ENCODE measurements at regions not wholly inside any gene's neighbourhood (a gene's known extent, or its start where the extent isn't known, plus 50 kb on each side); places are given as distances from the start of the nearest gene placed in this dataset.

DNA sequence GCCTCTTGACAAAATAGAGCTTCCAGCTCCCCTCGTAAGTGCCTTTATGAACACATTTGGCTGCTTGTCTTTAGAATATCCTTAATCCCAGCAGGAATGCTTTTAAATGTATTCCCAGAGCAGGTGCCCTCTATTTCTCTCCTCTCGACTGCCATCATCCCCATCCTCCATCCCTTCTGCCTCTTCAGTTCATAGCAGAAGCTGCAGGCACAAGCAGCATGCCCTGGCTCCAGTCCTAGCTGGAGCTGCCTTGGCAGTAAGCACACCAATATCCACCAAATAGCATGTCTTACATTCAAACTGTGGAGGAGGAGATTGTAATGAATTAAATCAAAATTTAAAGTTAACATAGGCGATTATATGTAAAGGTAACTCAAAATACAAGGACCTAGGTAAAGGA lies 891.3 kb upstream of the SLC39A10 start:
- TF ChIP-seq, protein P1, sequence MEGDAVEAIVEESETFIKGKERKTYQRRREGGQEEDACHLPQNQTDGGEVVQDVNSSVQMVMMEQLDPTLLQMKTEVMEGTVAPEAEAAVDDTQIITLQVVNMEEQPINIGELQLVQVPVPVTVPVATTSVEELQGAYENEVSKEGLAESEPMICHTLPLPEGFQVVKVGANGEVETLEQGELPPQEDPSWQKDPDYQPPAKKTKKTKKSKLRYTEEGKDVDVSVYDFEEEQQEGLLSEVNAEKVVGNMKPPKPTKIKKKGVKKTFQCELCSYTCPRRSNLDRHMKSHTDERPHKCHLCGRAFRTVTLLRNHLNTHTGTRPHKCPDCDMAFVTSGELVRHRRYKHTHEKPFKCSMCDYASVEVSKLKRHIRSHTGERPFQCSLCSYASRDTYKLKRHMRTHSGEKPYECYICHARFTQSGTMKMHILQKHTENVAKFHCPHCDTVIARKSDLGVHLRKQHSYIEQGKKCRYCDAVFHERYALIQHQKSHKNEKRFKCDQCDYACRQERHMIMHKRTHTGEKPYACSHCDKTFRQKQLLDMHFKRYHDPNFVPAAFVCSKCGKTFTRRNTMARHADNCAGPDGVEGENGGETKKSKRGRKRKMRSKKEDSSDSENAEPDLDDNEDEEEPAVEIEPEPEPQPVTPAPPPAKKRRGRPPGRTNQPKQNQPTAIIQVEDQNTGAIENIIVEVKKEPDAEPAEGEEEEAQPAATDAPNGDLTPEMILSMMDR (conservative IDR thresholded peaks at IDR 0.05; ENCODE audit: low read depth, low read length), result no peak
- TF ChIP-seq EZH2 (IDR thresholded peaks at IDR 0.05; ENCODE audit: borderline replicate concordance, low read depth, low read length, poor library complexity, severe bottlenecking), result no peak
